Esophagus (tissue), 2 donors: ENCODE measurements at regions not wholly inside any gene's neighbourhood (a gene's known extent, or its start where the extent isn't known, plus 50 kb on each side); places are given as distances from the start of the nearest gene placed in this dataset.

Source experiments
- H3K27ac ChIP-seq, 2 donors: one replicate each; pipeline ENCODE4 v1.5.1; 2013; ENCODE audit warnings: low read depth in 2 of 2, mild to moderate bottlenecking in 2 of 2, inconsistent platforms in 1 of 2, low read length in 1 of 2, moderate library complexity in 1 of 2
- H3K27me3 ChIP-seq, 2 donors: one replicate each; pipeline ENCODE4 v1.6.1; 2013; ENCODE audit warnings: low read length in 2 of 2, control low read depth in 1 of 2, mild to moderate bottlenecking in 1 of 2; ENCODE audit not compliant: insufficient read depth in 2 of 2, control insufficient read depth in 1 of 2
- H3K36me3 ChIP-seq, 2 donors: one replicate each; pipeline ENCODE4 v1.6.1; 2013; ENCODE audit warnings: low read length in 1 of 2; ENCODE audit not compliant: control insufficient read depth in 2 of 2, insufficient read depth in 2 of 2
- H3K4me1 ChIP-seq, 2 donors: one replicate each; pipeline ENCODE4 v1.6.1; 2013; ENCODE audit warnings: low read length in 1 of 2; ENCODE audit not compliant: control insufficient read depth in 2 of 2, insufficient read depth in 2 of 2
- H3K4me3 ChIP-seq, 2 donors: one replicate each; pipeline ENCODE4 v1.5.1; 2013; ENCODE audit warnings: low read length in 2 of 2, mild to moderate bottlenecking in 2 of 2, low read depth in 1 of 2, moderate library complexity in 1 of 2
- H3K9me3 ChIP-seq, 2 donors: one replicate each; pipeline ENCODE4 v1.6.1; 2013; ENCODE audit warnings: mild to moderate bottlenecking in 2 of 2, low read depth in 1 of 2, low read length in 1 of 2, moderate library complexity in 1 of 2; ENCODE audit not compliant: control insufficient read depth in 2 of 2, insufficient read depth in 1 of 2
- WGBS, 2 donors: extraction: QIAGEN DNeasy Blood & Tissue Kit; methylation state at CpG; one replicate each; pipeline ENCODE4 v1.1.7; 2013; 5-methylcytosine and 5-hydroxymethylcytosine counted together
- donor health status: healthy with polysubstance abuse.
- donor health status: Bipolar disorder and iron deficiency.

DNA sequence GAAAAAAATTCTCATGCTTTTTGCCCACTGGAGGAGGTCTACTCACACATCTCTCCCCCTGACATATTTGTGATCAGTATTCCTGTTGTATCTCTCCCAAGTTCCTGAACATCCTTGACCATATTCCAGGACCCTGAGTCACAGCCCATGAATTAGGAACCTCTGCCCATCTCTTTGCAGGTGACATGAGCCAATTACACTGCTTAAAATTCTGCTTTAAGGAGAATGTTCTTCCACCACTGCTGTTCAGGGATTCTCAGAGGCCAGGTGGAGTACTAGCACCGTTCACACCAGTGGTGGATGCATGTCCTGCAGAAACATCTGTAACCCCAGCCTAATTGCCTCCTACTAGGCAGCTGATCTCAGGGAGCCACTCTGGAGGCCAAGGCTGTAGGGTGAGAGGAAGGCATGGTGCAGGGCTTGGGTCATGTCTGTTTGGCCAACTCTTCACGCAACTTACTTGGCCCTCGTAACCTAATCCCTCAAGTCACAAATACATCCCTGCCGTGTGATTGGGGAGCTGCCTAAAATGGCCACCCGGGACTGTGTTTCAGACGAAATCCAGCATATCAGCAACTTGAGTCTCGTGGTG is 104.8 kb downstream of the GGTLC2 start:
- Histone ChIP-seq H3K4me3 (no peak overlapping the region), H3K9me3 (no peaks in the 10 kb centered on the region), H3K27me3 (no peaks in the 10 kb centered on the region), H3K4me1 (no peaks in the 10 kb centered on the region), H3K27ac (no peak overlapping the region), H3K36me3 (no peaks in the 10 kb centered on the region)
- 71 to 75% methylated on average over 7 of the region's 7 CpGs for WGBS, 2 donors

DNA sequence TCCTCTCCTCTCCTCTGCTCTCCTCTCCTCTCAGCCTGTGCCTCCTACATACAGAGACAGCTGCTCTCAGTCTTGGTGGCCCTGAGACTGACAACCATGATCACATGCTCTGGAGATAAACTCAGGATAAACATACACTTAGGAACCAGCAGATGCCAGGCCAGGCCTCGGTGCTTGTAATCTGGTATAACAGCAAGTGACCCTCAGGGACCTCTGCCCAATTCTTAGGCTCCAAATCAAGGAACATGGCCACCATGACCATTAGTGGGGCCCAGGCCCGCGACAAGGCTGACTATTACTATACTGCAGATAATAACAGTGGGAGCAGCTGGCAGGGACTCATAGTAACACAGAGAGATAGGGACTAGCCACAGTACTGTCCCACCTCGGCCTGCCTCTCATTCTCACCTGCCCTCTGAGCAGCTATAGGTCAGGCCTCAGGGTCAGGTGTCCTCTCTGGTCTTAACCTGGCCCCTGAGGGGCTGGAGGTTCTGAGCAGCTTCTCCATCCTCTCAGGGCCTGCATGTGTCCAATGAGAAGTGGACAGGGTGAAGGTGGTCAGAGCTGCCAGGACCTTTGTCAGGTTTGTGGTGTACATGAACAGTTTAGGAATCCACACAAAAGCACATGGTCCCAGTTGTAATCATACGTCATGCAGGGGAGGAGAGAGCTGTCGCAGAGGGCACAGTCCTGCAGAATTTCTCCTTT is 106.1 kb downstream of the GGTLC2 start:
- WGBS, 2 donors: 79 to 83% methylated on average over 6 of the region's 6 CpGs
- no peaks in the 10 kb centered on the region for H3K27me3 ChIP-seq
- H3K4me1 ChIP-seq: no peaks in the 10 kb centered on the region
- H3K36me3 ChIP-seq: no peaks in the 10 kb centered on the region
- H3K9me3 ChIP-seq: no peaks in the 10 kb centered on the region
- H3K27ac ChIP-seq: no peak overlapping the region
- no peak overlapping the region for H3K4me3 ChIP-seq

DNA sequence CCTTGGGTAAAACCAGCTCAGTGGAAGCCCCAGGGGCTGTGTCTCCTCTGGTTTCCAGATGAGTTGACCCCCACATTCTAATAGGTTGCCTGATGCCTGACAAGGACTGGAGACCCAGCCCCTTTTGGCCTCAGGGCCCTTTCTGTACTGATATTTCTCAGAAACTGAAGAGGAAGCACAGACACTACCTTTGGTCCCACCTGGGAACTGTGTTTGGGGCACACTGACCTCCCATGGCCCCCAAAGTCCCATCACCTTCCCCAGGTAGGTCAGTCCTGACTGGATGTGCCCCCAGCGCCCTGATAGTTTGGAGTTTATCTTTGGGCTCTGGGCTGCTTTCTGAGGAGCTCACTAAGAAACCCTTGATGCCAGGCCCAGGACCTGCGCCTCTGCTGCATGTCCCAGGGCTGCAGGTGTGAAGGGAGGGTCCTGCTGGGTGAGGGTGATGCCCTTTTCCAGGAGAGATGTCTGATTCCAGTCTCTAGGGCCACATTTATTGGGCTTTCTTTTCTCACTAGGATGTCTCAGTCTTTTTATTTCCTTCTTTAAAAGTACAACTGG is 106.7 kb downstream of the GGTLC2 start:
- Histone ChIP-seq H3K4me1 (no peaks in the 10 kb centered on the region), H3K36me3 (no peaks in the 10 kb centered on the region), H3K9me3 (no peaks in the 10 kb centered on the region), H3K4me3 (no peak overlapping the region), H3K27me3 (no peaks in the 10 kb centered on the region), H3K27ac (no peak overlapping the region)
- 90 to 97% methylated on average over 2 of the region's 2 CpGs for WGBS, 2 donors

- no peaks in the 10 kb centered on the region for H3K36me3 ChIP-seq
- no peaks in the 10 kb centered on the region for H3K4me1 ChIP-seq
- 70 to 95% methylated on average over 1 of the region's 1 CpG for WGBS, 2 donors
Observed at GRCh38 chr22:22752199-22752555, 107.8 kb downstream of the GGTLC2 start.

DNA sequence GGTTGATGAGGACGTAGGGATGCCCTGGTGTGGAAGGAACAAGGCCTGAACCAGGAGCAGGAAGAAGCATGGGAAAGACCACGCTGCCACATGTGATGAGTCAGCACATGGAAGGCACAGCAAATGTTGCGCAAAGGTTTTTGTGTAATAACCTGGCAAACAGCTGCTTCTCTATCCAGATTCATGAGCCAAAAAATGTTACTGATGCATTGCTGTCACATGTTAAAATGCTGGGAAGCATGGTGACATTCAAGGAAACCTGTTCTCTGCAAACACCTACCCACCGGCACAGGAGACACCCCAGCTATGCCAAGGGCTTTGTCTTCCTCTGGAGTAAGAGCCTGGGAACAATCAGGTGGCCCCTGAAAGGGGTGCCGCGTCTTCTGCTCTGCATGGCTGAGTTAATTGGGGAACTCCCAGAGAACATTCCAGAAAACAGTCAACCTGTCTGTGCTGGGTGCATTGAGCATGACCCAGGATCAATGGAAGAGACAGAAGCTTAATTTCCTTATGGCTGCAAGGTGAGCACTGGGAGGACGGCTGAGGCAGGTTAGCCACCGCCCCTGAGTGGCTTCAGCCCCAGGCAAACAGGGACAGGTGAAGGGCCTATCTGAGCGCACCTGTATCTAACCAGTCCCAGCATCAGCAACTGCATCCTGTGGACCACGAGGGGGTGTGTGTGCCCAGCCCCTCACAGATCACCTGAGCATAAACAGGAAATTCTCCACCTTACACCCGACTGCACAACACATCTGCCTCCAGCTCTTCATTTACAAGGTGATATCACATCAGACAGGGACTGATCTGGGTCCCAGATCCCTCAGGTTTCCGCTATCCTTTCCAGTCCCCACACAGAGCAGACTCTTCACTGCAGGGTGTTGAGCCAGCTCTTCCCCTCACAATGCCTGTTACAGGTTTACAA is 108.4 kb downstream of the GGTLC2 start:
- H3K4me1 ChIP-seq: no peaks in the 10 kb centered on the region
- H3K4me3 ChIP-seq: no peak overlapping the region
- no peaks in the 10 kb centered on the region for H3K36me3 ChIP-seq
- no peak overlapping the region for H3K27ac ChIP-seq
- 49 to 50% methylated on average over 12 of the region's 12 CpGs for WGBS, 2 donors
- H3K9me3 ChIP-seq: no peaks in the 10 kb centered on the region
- H3K27me3 ChIP-seq: no peaks in the 10 kb centered on the region

More at GRCh38 chr22:22752199-22752555, 107.8 kb downstream of the GGTLC2 start:
- Histone ChIP-seq H3K27ac (no peak overlapping the region), H3K4me3 (no peak overlapping the region), H3K9me3 (no peaks in the 10 kb centered on the region), H3K27me3 (no peaks in the 10 kb centered on the region)

GRCh38 chr22:22753526-22754267 is 109.3 kb downstream of the GGTLC2 start:
- no peak overlapping the region for H3K4me3 ChIP-seq
- H3K9me3 ChIP-seq: no peaks in the 10 kb centered on the region
- no peak overlapping the region for H3K27ac ChIP-seq
- WGBS, 2 donors: 20% methylated on average over 7 of the region's 7 CpGs
- H3K4me1 ChIP-seq: no peaks in the 10 kb centered on the region
- no peaks in the 10 kb centered on the region for H3K27me3 ChIP-seq
- H3K36me3 ChIP-seq: no peaks in the 10 kb centered on the region

GRCh38 chr22:22754268-22754657 is 109.8 kb downstream of the GGTLC2 start:
- Histone ChIP-seq H3K27me3 (no peaks in the 10 kb centered on the region), H3K9me3 (no peaks in the 10 kb centered on the region), H3K4me1 (no peaks in the 10 kb centered on the region), H3K4me3 (no peak overlapping the region), H3K27ac (no peak overlapping the region), H3K36me3 (no peaks in the 10 kb centered on the region)
- 83 to 87% methylated on average over 3 of the region's 3 CpGs for WGBS, 2 donors

DNA sequence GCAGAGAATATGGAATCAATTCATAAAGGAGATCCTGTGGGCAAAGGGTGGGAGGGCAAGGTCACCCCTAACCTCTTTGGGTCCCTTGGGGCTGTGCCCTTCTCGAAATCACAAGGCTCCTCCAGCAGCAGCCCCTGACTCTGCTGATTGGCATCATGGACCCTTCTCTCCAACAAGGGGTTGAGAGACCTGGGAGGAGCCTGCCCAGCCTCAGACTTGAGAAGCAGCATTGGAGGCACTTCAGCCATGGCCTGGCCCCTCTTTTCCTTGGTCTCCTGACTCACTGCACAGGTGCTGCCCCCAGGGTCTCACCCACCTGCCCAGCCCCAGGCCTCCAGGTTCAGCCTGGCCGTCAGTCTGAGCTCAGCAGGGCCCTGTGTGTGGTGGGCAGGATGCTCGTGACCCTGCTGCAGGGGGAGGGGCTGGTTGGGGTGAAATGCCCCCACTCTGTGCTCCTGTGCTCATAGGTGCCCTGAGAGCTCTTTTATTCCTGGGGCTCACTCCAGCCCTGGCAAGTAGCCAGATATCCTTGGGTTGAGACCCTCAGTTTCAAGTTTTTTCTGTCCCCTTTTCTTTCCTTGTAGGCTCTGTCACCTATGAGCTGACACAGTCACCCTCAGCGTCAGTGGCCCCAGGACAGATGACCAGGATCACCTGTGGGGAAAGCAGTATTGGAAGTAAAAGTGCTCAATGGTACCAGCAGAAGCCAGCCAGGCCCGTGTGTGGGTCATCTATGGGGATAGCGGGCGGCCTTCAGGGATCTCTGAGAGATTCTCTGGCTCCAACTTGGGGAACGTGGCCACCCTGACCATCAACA is 110.8 kb downstream of the GGTLC2 start:
- H3K4me3 ChIP-seq: no peak overlapping the region
- no peak overlapping the region for H3K27ac ChIP-seq
- no peaks in the 10 kb centered on the region for H3K4me1 ChIP-seq
- no peaks in the 10 kb centered on the region for H3K9me3 ChIP-seq
- no peaks in the 10 kb centered on the region for H3K36me3 ChIP-seq
- H3K27me3 ChIP-seq: no peaks in the 10 kb centered on the region
- WGBS, 2 donors: 77 to 86% methylated on average over 8 of the region's 8 CpGs

DNA sequence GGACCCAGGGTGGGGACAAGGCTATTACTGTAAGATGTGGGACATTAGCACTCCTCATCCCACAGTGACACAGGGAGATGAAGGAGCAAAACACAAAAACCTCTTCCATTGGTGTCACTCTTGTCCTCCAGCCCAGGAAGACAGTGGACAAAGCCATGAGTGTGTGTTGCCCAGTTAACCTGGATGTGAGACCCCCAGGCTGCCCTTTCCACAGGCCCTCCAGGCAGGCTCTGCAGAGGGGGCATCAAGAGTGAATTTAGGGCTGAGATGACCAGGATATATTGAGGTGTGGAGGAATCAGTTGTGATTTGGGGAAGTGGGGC is 111.3 kb downstream of the GGTLC2 start:
- Histone ChIP-seq H3K4me1 (no peaks in the 10 kb centered on the region), H3K36me3 (no peaks in the 10 kb centered on the region), H3K9me3 (no peaks in the 10 kb centered on the region), H3K4me3 (no peak overlapping the region), H3K27me3 (no peaks in the 10 kb centered on the region), H3K27ac (no peak overlapping the region)
